ENCODE measurements at regions not wholly inside any gene's neighbourhood (a gene's known extent, or its start where the extent isn't known, plus 50 kb on each side); places are given as distances from the start of the nearest gene placed in this dataset.

GRCh38 chr2:23002234-23002633 is 382.7 kb upstream of the KLHL29 start:
- H2AFZ ChIP-seq (ENCODE audit: low read length): no peak overlapping the region
- no peaks in the 10 kb centered on the region for H3K9me3 ChIP-seq (ENCODE audit: low read length)
- DNase-seq: peak; percentile 61
- peaks cover 9% of the 10 kb centered on the region for H3K4me1 ChIP-seq (ENCODE audit: low read length)
- H4K20me1 ChIP-seq (ENCODE audit: insufficient read depth, low read depth, low read length): no peaks in the 10 kb centered on the region
- H3K9me2 ChIP-seq (replicated peaks; ENCODE audit: insufficient read depth, low read length): no peaks in the 10 kb centered on the region
- H3K27me3 ChIP-seq (ENCODE audit: low read length): no peaks in the 10 kb centered on the region; the same call in 1 of the 2 replicates
- H3K36me3 ChIP-seq (ENCODE audit: insufficient read depth, low read length): no peaks in the 10 kb centered on the region
- H3K4me2 ChIP-seq (ENCODE audit: low read depth, low read length, poor library complexity, severe bottlenecking): no peak overlapping the region
- H3K4me3 ChIP-seq (ENCODE audit: low read length): no peak overlapping the region
- no peak overlapping the region for H3K9ac ChIP-seq (ENCODE audit: low read length)
- H3K27ac ChIP-seq (ENCODE audit: low read length): no peak overlapping the region
- no peaks in the 10 kb centered on the region for H3K79me2 ChIP-seq (ENCODE audit: low read length)

- Histone ChIP-seq H3K4me1 (ENCODE audit: low read length) (peaks cover 16% of the 10 kb centered on the region), H4K20me1 (ENCODE audit: insufficient read depth, low read depth, low read length) (no peaks in the 10 kb centered on the region), H3K4me2 (ENCODE audit: low read depth, low read length, poor library complexity, severe bottlenecking) (no peak overlapping the region), H3K9me2 (replicated peaks; ENCODE audit: insufficient read depth, low read length) (no peaks in the 10 kb centered on the region), H3K9me3 (ENCODE audit: low read length) (no peaks in the 10 kb centered on the region), H3K9ac (ENCODE audit: low read length) (no peak overlapping the region), H3K4me3 (ENCODE audit: low read length) (no peak overlapping the region), H3K79me2 (ENCODE audit: low read length) (no peaks in the 10 kb centered on the region), H2AFZ (ENCODE audit: low read length) (no peak overlapping the region), H3K27ac (ENCODE audit: low read length) (no peak overlapping the region), H3K36me3 (ENCODE audit: insufficient read depth, low read length) (no peaks in the 10 kb centered on the region), H3K27me3 (ENCODE audit: low read length) (no peaks in the 10 kb centered on the region)
- DNase-seq: no peak
Observed at GRCh38 chr2:23005469-23005868, 379.5 kb upstream of the KLHL29 start.

GRCh38 chr2:23007631-23008235 is 377.2 kb upstream of the KLHL29 start:
- no peak overlapping the region for H3K4me3 ChIP-seq (ENCODE audit: low read length)
- no peak overlapping the region for H3K4me2 ChIP-seq (ENCODE audit: low read depth, low read length, poor library complexity, severe bottlenecking)
- H2AFZ ChIP-seq (ENCODE audit: low read length): no peak overlapping the region
- no peak overlapping the region for H3K9ac ChIP-seq (ENCODE audit: low read length)
- H3K9me2 ChIP-seq (replicated peaks; ENCODE audit: insufficient read depth, low read length): no peaks in the 10 kb centered on the region
- no peaks in the 10 kb centered on the region for H4K20me1 ChIP-seq (ENCODE audit: insufficient read depth, low read depth, low read length)
- H3K27me3 ChIP-seq (ENCODE audit: low read length): no peaks in the 10 kb centered on the region
- no peaks in the 10 kb centered on the region for H3K79me2 ChIP-seq (ENCODE audit: low read length)
- H3K9me3 ChIP-seq (ENCODE audit: low read length): no peaks in the 10 kb centered on the region
- H3K27ac ChIP-seq (ENCODE audit: low read length): no peak overlapping the region
- no peaks in the 10 kb centered on the region for H3K36me3 ChIP-seq (ENCODE audit: insufficient read depth, low read length)
- no peak for DNase-seq
- peaks cover 23% of the 10 kb centered on the region for H3K4me1 ChIP-seq (ENCODE audit: low read length)

GRCh38 chr2:23008440-23008839 is 376.5 kb upstream of the KLHL29 start:
- no peak overlapping the region for H2AFZ ChIP-seq (ENCODE audit: low read length)

GRCh38 chr2:23008951-23009350 is 376.0 kb upstream of the KLHL29 start:
- Histone ChIP-seq H3K4me2 (ENCODE audit: low read depth, low read length, poor library complexity, severe bottlenecking) (no peak overlapping the region), H3K9ac (ENCODE audit: low read length) (no peak overlapping the region), H3K27ac (ENCODE audit: low read length) (no peak overlapping the region), H3K4me3 (ENCODE audit: low read length) (no peak overlapping the region), H4K20me1 (ENCODE audit: insufficient read depth, low read depth, low read length) (no peaks in the 10 kb centered on the region), H3K27me3 (ENCODE audit: low read length) (no peaks in the 10 kb centered on the region), H2AFZ (ENCODE audit: low read length) (no peak overlapping the region), H3K79me2 (ENCODE audit: low read length) (no peaks in the 10 kb centered on the region), H3K36me3 (ENCODE audit: insufficient read depth, low read length) (no peaks in the 10 kb centered on the region), H3K9me3 (ENCODE audit: low read length) (no peaks in the 10 kb centered on the region), H3K4me1 (ENCODE audit: low read length) (peaks cover 23% of the 10 kb centered on the region), H3K9me2 (replicated peaks; ENCODE audit: insufficient read depth, low read length) (no peaks in the 10 kb centered on the region)
- no peak for DNase-seq

More at GRCh38 chr2:23008440-23008839, 376.5 kb upstream of the KLHL29 start:
- no peaks in the 10 kb centered on the region for H3K9me2 ChIP-seq (replicated peaks; ENCODE audit: insufficient read depth, low read length)
- no peak overlapping the region for H3K4me2 ChIP-seq (ENCODE audit: low read depth, low read length, poor library complexity, severe bottlenecking)
- no peak for DNase-seq
- H3K27me3 ChIP-seq (ENCODE audit: low read length): no peaks in the 10 kb centered on the region
- H4K20me1 ChIP-seq (ENCODE audit: insufficient read depth, low read depth, low read length): no peaks in the 10 kb centered on the region
- no peak overlapping the region for H3K9ac ChIP-seq (ENCODE audit: low read length)
- H3K79me2 ChIP-seq (ENCODE audit: low read length): no peaks in the 10 kb centered on the region
- H3K4me1 ChIP-seq (ENCODE audit: low read length): peaks cover 23% of the 10 kb centered on the region
- no peak overlapping the region for H3K4me3 ChIP-seq (ENCODE audit: low read length)
- H3K27ac ChIP-seq (ENCODE audit: low read length): no peak overlapping the region
- H3K36me3 ChIP-seq (ENCODE audit: insufficient read depth, low read length): no peaks in the 10 kb centered on the region
- H3K9me3 ChIP-seq (ENCODE audit: low read length): no peaks in the 10 kb centered on the region

- no peak overlapping the region for H2AFZ ChIP-seq (ENCODE audit: low read length)
- no peak overlapping the region for H3K4me3 ChIP-seq (ENCODE audit: low read length)
- H3K36me3 ChIP-seq (ENCODE audit: insufficient read depth, low read length): no peaks in the 10 kb centered on the region
- H3K4me1 ChIP-seq (ENCODE audit: low read length): peaks cover 16% of the 10 kb centered on the region
- no peak overlapping the region for H3K4me2 ChIP-seq (ENCODE audit: low read depth, low read length, poor library complexity, severe bottlenecking)
- H3K27me3 ChIP-seq (ENCODE audit: low read length): no peaks in the 10 kb centered on the region
- H4K20me1 ChIP-seq (ENCODE audit: insufficient read depth, low read depth, low read length): no peaks in the 10 kb centered on the region
- H3K9me2 ChIP-seq (replicated peaks; ENCODE audit: insufficient read depth, low read length): no peaks in the 10 kb centered on the region
- H3K9me3 ChIP-seq (ENCODE audit: low read length): no peaks in the 10 kb centered on the region
- DNase-seq: no peak
- no peak overlapping the region for H3K9ac ChIP-seq (ENCODE audit: low read length)
- H3K27ac ChIP-seq (ENCODE audit: low read length): no peak overlapping the region
- no peaks in the 10 kb centered on the region for H3K79me2 ChIP-seq (ENCODE audit: low read length)
Observed at GRCh38 chr2:23009545-23010149, 375.3 kb upstream of the KLHL29 start.

- H3K4me1 ChIP-seq (ENCODE audit: low read length): peaks cover 14% of the 10 kb centered on the region
- no peak overlapping the region for H3K27ac ChIP-seq (ENCODE audit: low read length)
Observed at GRCh38 chr2:23012499-23012898, 372.5 kb upstream of the KLHL29 start.

GRCh38 chr2:23015651-23016200 is 369.3 kb upstream of the KLHL29 start:
- Histone ChIP-seq H3K36me3 (ENCODE audit: insufficient read depth, low read length) (no peaks in the 10 kb centered on the region), H3K79me2 (ENCODE audit: low read length) (no peaks in the 10 kb centered on the region), H3K4me2 (ENCODE audit: low read depth, low read length, poor library complexity, severe bottlenecking) (no peak overlapping the region), H2AFZ (ENCODE audit: low read length) (no peak overlapping the region), H3K4me3 (ENCODE audit: low read length) (no peak overlapping the region), H3K4me1 (ENCODE audit: low read length) (peaks cover 4% of the 10 kb centered on the region), H3K27me3 (ENCODE audit: low read length) (no peaks in the 10 kb centered on the region), H4K20me1 (ENCODE audit: insufficient read depth, low read depth, low read length) (no peaks in the 10 kb centered on the region), H3K9ac (ENCODE audit: low read length) (no peak overlapping the region), H3K27ac (ENCODE audit: low read length) (no peak overlapping the region), H3K9me3 (ENCODE audit: low read length) (no peaks in the 10 kb centered on the region), H3K9me2 (replicated peaks; ENCODE audit: insufficient read depth, low read length) (no peaks in the 10 kb centered on the region)
- DNase-seq: no peak

More at GRCh38 chr2:23012499-23012898, 372.5 kb upstream of the KLHL29 start:
- Histone ChIP-seq H3K36me3 (ENCODE audit: insufficient read depth, low read length) (no peaks in the 10 kb centered on the region), H3K79me2 (ENCODE audit: low read length) (no peaks in the 10 kb centered on the region), H3K4me3 (ENCODE audit: low read length) (no peak overlapping the region), H3K9ac (ENCODE audit: low read length) (no peak overlapping the region), H2AFZ (ENCODE audit: low read length) (no peak overlapping the region), H3K4me2 (ENCODE audit: low read depth, low read length, poor library complexity, severe bottlenecking) (no peak overlapping the region), H3K9me2 (replicated peaks; ENCODE audit: insufficient read depth, low read length) (no peaks in the 10 kb centered on the region), H3K9me3 (ENCODE audit: low read length) (no peaks in the 10 kb centered on the region), H4K20me1 (ENCODE audit: insufficient read depth, low read depth, low read length) (no peaks in the 10 kb centered on the region), H3K27me3 (ENCODE audit: low read length) (no peaks in the 10 kb centered on the region)
- DNase-seq: no peak

Measured in Karpas-422 (cell line).